ENCODE measurements at regions not wholly inside any gene's neighbourhood (a gene's known extent, or its start where the extent isn't known, plus 50 kb on each side); places are given as distances from the start of the nearest gene placed in this dataset.

DNA sequence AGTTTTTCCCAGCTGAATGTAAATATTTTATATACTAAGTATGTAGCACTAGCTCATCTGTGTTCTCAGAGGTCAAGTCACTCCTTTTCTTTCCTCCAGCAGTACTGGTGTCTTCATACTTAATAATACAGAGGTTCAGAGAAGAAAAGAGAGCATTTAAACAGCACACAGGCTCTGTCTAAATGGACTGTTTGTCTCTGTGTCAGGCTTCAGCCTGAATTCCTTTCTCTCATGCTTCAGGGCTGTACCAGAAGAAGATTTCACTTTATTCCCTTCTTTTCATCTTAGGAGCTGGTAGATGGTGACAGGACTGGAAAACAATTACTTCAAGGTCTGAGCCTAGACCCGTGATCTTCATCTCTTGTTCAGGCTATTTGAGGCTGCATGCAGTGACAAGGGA, 51.4 kb upstream of the LYZL2 start:
- TF ChIP-seq POLR2A (IDR thresholded peaks at IDR 0.05): no peak
- TF ChIP-seq, protein P1, sequence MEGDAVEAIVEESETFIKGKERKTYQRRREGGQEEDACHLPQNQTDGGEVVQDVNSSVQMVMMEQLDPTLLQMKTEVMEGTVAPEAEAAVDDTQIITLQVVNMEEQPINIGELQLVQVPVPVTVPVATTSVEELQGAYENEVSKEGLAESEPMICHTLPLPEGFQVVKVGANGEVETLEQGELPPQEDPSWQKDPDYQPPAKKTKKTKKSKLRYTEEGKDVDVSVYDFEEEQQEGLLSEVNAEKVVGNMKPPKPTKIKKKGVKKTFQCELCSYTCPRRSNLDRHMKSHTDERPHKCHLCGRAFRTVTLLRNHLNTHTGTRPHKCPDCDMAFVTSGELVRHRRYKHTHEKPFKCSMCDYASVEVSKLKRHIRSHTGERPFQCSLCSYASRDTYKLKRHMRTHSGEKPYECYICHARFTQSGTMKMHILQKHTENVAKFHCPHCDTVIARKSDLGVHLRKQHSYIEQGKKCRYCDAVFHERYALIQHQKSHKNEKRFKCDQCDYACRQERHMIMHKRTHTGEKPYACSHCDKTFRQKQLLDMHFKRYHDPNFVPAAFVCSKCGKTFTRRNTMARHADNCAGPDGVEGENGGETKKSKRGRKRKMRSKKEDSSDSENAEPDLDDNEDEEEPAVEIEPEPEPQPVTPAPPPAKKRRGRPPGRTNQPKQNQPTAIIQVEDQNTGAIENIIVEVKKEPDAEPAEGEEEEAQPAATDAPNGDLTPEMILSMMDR (IDR thresholded peaks at IDR 0.05): no peak

Data from Peyer's patch (tissue), 4 donors.